PFSK-1 (cell line): ENCODE measurements at regions not wholly inside any gene's neighbourhood (a gene's known extent, or its start where the extent isn't known, plus 50 kb on each side); places are given as distances from the start of the nearest gene placed in this dataset.

Experiments used
- FOXP2 ChIP-seq: optimal IDR thresholded peaks from 2 replicates; pipeline ENCODE3; 2011; ENCODE audit warnings: borderline replicate concordance, control low read depth, inconsistent platforms; ENCODE audit not compliant: insufficient read depth; ENCODE audit errors: extremely low read length, extremely low read depth
- POLR2AphosphoS5 ChIP-seq: IDR thresholded peaks from 2 replicates; pipeline ENCODE4 v1.6.1; 2012; ENCODE audit warnings: low read depth, mild to moderate bottlenecking, control low read depth, low read length, moderate library complexity
- SIN3A ChIP-seq: IDR thresholded peaks from 2 replicates; pipeline ENCODE4 v1.6.1; 2012; ENCODE audit warnings: mild to moderate bottlenecking, low read length, moderate library complexity, borderline replicate concordance; ENCODE audit not compliant: insufficient read depth
- TAF1 ChIP-seq: IDR thresholded peaks from 2 replicates; pipeline ENCODE4 v1.6.1; 2012; ENCODE audit warnings: low read length, control low read depth, borderline replicate concordance; ENCODE audit not compliant: insufficient read depth
- TF ChIP-seq, protein P1 (sequence below), 2 experiments: IDR thresholded peaks; 2 replicates each; pipeline versions ENCODE4 v1.6.1 to v1.8.0; 2011 to 2012; ENCODE audit warnings: low read depth in 2 of 2, low read length in 2 of 2, control low read depth in 1 of 2, inconsistent platforms in 1 of 2, mild to moderate bottlenecking in 1 of 2, moderate library complexity in 1 of 2; ENCODE audit not compliant: insufficient read depth in 1 of 2

DNA sequence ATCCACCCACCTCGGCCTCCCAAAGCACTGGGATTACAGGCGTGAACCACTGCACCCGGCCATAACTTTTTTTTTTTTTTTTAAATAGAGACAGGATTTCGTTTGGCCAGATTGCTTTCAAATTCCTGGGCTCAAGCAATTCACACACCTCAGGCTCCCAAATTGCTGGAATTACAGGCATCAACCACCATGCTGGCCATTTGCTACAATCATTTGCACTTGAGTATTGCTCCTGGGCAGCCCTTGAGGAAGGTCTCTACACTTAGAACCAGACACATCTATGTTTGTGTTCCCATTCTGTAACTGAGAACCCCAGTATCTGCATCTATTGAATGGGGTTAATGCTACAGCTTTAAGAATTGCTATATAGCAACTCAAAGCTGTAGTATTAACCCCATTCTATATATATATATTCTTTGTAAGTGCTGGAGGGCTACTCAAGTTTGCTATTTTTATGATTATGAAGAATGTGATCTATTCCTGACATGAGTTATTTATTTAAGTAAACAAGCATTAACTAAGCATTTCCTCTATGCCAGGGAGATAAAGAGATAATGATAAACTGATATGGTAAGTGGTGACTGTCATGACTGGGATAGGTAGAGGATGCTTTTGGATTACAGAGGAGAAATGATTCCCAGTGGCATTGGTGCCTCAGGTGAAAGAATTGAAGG, 496.5 kb upstream of the TNC start:
- TF ChIP-seq FOXP2 (no peak), POLR2AphosphoS5 (no peak), TAF1 (no peak)

DNA sequence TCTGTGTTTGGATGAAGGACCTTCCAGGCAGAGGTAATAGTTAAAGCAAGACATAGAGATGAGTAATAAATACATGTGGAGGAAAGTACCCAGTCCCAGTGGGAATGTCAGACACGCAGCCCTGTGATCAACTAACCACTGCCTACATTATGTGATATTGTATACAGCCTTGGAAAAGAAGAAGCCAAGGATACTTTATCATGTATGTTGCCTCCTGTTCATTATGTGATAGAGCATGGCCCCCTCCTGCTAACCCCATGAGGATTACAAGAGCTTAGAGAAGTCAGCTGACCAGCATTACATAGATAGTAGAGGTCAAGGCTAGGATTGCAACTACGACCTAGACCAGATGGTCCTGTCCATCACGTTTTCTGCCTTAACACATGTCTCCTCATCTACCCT, 497.0 kb upstream of the TNC start:
- TF ChIP-seq TAF1 (no peak), FOXP2 (no peak), SIN3A (no peak), POLR2AphosphoS5 (no peak)
- TF ChIP-seq, protein P1, sequence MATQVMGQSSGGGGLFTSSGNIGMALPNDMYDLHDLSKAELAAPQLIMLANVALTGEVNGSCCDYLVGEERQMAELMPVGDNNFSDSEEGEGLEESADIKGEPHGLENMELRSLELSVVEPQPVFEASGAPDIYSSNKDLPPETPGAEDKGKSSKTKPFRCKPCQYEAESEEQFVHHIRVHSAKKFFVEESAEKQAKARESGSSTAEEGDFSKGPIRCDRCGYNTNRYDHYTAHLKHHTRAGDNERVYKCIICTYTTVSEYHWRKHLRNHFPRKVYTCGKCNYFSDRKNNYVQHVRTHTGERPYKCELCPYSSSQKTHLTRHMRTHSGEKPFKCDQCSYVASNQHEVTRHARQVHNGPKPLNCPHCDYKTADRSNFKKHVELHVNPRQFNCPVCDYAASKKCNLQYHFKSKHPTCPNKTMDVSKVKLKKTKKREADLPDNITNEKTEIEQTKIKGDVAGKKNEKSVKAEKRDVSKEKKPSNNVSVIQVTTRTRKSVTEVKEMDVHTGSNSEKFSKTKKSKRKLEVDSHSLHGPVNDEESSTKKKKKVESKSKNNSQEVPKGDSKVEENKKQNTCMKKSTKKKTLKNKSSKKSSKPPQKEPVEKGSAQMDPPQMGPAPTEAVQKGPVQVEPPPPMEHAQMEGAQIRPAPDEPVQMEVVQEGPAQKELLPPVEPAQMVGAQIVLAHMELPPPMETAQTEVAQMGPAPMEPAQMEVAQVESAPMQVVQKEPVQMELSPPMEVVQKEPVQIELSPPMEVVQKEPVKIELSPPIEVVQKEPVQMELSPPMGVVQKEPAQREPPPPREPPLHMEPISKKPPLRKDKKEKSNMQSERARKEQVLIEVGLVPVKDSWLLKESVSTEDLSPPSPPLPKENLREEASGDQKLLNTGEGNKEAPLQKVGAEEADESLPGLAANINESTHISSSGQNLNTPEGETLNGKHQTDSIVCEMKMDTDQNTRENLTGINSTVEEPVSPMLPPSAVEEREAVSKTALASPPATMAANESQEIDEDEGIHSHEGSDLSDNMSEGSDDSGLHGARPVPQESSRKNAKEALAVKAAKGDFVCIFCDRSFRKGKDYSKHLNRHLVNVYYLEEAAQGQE (IDR thresholded peaks at IDR 0.05; ENCODE audit: insufficient read depth in 1 of 2, low read depth in 2 of 2, low read length in 2 of 2): no peak

DNA sequence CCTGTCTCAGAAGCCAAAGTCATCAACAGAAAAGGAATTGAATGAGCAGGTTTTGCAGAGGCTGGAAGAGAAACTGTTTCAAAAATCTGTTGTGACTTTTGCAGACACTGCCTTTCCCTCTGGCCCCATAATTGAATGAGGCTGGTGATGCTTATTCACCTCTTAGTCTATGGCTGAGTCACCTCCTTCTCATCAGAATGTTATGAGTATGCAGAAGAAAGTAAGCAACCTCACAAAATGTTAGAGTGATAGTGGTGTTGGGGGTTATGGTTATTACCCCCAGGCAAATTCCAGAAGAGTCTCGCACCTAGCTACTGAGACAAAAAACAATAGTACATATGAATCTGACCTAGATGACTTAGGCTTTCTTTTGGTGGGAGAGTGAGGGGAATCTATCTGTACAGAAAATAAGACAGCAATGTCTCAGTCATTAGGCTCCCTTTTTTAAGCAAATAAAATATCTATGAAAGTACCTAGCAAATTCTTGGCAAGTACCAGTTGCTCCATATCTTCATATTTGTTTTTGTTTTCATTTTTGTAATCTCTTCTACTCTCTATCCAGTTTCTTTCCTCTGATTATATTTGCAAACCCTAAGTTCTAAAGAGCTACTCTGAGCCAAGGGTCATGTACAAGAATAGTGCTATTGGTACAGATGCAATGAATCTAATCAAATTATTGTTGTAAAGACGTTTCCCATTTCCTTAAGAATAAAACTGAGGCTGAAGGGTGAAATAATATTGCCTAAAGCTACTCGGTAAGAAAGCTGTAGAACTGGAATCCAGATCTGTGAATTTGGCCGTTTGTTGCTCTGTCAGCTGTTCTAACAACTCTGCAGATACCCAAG, 498.1 kb upstream of the TNC start:
- TF ChIP-seq POLR2AphosphoS5: no peak
- no peak for TF ChIP-seq FOXP2
- no peak for TF ChIP-seq TAF1

DNA sequence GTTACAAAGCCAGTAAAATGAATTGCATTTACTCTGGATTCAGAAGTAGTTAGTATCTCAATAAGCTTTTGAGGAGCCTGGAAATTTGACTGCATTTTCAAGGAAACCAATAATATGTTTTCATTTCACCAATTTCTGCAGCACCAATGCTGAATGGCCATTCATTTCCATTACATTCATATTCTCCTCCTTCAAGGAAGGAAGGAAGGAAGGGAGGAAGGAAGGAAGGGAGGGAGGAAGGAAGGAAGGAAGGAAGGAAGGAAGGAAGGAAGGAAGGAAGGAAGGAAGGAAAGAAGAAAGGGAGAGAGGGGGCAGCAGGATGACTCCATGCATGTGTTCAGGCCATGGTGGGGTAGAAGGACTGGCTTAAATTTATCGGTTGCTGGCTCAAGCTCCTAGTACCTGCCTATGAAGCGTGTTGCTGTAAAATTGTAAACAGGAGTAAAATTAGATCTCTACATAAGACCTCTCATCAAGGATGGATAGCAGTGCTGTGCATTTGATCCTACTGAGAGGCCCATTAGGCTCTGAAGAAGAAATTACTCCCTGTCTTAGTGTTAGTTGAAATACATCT, 498.8 kb upstream of the TNC start:
- no peak for TF ChIP-seq POLR2AphosphoS5
- TF ChIP-seq SIN3A: no peak
- no peak for TF ChIP-seq FOXP2
- TF ChIP-seq TAF1: no peak

DNA sequence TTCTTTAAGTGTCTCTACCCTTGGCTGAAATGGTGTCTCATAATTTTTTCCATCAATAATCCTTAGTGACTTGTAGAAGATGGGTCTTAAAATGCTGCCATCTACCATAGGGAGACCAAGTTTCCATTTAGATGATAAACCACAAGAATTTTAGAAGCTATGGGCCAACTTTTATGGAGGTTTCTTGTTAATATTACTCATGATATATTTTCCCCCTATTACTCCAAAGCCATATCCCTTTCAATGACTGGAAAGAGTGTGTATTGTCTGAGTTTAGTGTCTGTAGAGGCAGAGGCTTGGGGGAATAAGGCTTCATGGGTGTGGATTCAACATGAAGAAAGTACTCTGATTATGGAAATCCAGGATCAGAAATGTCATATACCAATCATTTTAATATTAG, 507.3 kb upstream of the TNC start:
- TF ChIP-seq SIN3A (no peak), POLR2AphosphoS5 (no peak), TAF1 (no peak), FOXP2 (no peak)
- TF ChIP-seq, protein P1 (IDR thresholded peaks at IDR 0.05; ENCODE audit: insufficient read depth in 1 of 2, low read depth in 2 of 2, low read length in 2 of 2): no peak

DNA sequence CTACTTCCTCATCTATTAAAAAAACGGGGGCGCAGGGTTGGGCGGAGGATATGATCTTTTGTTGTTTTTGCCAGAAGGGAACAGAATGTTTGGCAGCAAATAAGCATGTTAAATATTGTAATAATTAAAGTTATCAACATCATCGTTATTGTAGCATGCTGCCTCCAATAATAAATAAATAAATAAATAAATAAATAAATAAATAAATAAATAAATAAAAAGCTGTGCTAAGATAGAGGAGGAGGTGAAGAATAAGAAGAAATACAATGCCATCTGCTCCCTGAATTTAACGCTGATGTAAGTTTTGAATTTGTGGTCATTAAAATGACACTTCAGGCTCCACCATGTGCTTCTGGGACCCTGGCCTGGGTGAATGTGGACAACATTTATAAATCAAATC, 508.0 kb upstream of the TNC start:
- TF ChIP-seq FOXP2 (no peak), TAF1 (no peak), POLR2AphosphoS5 (no peak), SIN3A (no peak)
- TF ChIP-seq, protein P1 (IDR thresholded peaks at IDR 0.05; ENCODE audit: insufficient read depth in 1 of 2, low read depth in 2 of 2, low read length in 2 of 2): no peak
